ENCODE measurements at regions not wholly inside any gene's neighbourhood (a gene's known extent, or its start where the extent isn't known, plus 50 kb on each side); places are given as distances from the start of the nearest gene placed in this dataset.

DNA sequence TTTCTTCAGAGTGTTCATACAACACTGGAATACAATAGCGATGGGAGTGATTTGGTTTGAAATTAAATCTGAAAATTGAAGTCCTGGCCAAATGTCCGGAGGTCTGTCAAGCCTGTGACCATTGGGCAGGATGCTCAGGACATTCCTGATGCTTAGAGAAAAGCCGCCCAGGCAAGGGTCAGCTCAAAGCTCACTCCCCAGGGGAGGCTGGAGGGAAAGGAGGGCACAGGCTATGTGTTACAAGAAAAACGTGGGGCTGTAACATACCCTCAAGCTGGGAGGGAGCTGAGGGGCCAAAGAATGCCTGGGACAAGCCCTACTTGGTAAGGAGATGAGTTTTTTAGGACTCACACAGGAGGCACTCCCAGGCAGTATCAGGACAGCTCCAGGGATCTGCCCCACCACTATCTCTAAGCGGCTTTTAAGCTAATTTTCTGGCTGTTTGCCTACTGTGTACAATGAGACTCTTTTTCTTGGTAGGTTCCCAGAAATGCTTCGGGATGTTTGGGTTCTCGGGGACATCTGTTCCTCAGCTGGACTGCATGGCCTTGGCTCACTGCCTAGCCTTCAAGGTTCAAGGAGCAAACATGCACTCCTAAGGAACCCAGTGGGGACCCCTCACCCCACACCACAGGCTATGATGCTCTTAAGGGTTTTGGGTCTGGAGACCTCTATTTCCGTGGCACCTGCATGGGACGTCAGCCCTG, 500.1 kb downstream of the BRD1 start:
- DNase-seq (ENCODE audit: low read depth in 3 of 3): no peak

DNA sequence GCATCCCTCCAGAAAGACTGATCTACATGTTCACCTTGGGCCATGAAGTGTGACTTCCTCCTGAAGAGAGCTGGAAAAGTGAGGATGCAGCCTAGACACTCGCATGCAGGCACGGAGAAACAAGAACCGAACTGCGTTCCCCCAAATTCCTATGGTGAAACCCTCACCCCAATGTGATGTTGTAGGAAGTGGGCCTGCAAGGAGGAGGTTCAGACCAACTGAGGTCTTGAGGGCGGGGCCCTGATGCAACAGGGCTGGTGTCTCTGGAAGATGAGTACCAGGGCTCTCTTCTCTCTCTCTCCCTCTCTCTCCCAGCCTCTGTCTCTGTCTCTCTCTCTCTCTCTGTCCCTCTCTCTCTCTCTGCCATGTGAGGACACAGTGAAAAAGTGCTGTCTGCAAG, 501.1 kb downstream of the BRD1 start:
- no peak for DNase-seq (ENCODE audit: low read depth in 3 of 3)

DNA sequence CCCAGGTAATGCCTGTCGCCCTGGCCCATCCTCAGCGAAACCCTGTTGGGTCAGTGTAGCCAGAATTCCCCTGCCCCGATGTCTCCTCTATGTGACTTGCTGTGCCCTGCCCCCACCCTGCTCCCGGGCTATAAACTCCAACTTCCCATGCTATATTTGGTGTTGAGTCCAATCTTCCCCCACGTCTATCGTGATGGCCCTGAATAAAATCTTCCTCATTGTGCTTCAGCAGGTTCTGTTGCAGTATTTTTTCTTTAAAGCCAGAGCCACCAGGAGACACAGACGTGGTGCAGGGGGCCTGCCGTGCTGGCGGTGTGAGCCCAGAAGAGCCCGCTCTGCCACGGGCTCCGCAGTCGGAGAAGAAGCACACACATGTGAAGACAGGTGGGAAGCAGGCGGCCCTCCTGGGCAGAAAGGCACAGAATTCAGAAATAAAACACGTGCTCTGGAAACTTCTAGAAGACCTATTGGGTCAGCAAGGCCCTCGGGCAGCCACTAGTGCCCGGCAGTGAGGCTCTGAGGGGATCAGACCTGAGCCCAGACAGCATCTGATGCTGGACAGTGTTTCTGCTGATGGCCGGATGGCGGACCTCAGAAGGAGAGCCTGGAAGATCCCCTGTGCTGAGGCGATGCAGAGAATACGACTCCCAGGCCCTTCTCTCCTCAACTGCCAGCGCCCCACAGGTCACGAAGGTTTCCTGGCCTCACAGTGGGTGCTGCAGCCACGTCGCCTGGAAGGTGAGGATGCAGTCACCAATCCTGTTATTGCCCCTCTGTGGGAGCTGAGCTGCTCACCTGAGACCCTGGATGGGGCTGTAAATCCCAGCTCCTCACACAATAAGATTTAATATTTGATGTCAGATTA, 501.9 kb downstream of the BRD1 start:
- no peak for DNase-seq (ENCODE audit: low read depth in 3 of 3)

DNA sequence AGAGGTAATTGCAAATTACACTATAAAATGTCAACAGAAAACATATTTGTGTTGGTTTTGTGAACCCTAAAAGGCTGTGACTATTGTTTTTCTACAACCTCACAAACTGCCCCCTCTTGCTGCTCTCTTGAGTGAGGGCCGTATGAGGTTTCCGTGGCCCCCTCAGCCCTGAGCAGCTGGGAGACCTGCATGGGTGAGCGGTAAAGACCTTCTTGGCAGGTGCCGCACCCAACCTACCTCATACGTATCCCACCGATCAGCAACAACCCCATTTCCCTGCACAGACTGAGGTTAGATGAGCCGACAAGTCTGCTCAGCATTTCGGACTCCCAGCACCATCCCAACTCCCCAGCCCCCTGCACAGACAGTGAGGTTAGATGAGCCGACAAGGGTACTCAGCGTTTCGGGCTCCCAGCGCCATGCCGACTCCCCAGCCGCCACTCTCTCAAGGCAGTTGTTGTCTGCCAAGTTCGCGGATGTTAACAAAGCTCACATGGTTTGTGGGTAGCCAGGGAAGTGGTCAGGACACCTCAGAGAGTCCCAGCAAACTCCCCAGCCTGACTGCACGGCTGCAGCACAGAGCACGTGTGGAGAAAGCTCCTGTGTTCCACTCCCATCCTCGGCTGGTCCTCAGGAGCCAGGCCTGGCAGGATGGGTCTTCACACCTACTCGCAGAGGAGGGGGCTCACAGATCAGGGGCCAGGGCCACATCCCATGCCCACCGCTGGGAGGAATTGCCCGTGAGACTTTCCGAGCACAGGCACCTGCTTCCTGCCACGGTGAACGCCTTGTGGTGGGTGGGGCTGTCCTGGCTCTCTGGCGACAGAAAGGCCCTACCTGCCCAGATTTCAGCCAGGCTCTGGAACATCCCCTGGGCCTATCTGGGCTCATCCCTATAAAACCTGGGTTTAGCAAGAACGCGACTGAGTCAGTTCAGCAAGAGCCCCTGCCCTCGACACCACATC, 502.9 kb downstream of the BRD1 start:
- DNase-seq (ENCODE audit: low read depth in 3 of 3): no peak

DNA sequence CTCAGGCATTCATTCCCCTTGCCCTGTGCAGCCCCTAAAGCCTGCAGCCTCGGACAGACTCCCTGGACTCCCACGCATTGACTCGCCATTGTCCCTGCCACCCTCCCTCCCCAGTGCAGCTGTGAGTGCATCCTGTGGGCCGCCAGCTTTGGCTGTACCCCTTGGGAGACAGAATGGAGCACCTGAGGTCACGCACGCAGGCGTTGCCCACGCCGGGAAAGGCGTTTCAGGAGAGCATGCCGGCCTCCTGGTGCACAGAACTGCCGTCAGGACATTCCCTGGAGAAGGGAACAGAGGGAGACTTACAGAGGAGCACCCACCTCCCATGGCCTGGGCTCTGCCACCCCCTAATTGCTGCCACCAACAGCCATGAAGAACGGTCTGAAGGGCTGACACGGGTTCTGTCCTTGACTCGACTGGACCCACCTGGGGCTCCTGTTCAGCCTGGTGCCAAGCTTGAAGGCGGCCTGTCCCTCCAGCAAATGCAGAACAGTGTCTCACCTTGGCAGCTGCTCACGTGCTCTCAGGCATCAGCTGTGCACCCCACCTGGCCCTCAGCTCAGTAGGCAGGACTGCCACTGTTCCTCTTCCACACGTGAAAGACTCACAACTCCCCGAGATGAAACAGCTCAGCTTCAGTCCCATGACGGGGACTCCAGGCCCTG, 503.8 kb downstream of the BRD1 start:
- no peak for DNase-seq (ENCODE audit: low read depth in 3 of 3)

DNA sequence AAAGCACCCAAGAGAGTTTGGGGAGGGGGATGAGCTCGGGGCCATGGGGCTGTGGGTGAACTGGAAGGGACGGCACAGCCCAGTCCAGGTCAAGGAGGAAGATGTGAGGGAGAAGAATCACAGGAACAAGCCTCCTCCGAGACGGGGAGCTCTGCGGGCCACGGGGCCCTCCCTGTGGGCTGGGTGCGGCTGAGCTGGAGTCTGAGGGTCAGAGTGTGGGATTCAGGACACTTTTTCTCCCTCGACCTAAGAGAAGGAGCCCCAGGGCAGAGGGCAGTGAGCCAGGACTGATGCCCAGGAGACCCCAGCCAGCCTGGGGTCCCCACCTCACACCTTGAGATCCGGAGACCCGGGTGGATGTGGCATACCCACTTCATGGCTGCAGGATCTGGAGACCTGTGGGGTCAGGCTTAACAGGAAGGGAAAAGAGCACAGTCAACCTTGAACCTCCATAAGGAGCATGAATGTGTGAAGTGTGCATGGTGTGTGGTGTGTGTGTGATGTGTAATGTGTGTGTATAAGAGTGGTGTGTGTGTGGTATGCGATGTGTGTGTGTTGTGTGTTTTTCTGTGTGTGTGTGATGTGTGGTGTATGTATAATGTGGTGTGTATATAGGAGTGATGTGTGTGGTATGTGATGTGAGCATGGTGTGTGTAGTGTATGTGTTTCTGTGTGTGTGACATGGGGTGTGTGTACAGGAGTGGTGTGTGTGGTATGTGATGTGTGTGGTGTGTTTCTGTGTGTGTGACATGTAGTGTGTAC, 504.6 kb downstream of the BRD1 start:
- no peak for DNase-seq (ENCODE audit: low read depth in 3 of 3)

DNA sequence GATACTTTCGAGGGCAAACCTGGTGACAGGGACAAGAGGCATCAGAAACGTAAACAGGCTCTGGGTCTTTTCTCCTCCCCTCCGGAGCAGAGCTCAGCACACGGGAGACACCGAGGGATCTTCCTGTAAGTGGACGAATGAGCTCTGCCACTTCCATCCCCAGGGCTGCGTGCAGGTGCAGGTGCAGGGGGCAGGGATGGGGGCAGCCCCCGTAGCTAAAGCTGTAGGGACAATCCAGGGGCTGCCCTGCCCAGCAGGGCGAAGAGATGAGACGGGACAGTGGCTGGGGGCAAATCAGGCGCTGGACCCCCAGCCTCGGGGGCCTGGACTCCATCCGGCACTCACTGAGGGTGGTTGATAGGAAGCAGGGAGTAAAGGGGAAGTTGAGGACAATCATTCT, 505.4 kb downstream of the BRD1 start:
- no peak for DNase-seq (ENCODE audit: low read depth in 3 of 3)

DNA sequence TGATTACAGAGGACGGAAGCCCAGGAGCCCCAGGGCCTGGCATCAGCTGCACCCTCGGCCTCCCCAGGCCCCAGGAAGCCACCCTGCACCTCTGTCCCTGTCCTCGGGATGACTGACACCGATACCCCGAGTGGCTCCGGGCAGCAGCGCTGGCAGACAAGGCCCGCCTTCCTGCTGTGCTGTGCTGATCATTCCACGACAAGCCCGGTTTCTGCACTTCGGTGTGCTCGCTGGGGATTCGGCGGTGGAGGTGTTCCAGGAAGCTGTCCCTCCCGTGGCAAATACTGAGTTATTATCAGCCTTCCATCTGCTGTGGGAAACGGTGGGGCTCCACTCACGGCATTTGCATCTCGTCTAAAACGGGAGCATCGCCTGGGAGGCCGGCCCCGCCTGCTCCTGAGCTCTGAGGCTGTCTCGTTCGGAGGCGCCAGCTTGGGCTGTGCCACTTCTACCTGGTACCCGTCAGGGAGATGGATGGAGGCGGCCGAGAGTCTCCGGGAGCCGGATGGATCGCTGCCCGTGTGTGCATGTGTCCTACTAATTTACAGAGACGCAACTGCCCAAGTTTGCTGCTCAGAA, 506.1 kb downstream of the BRD1 start:
- DNase-seq (ENCODE audit: low read depth in 3 of 3): no peak

DNA sequence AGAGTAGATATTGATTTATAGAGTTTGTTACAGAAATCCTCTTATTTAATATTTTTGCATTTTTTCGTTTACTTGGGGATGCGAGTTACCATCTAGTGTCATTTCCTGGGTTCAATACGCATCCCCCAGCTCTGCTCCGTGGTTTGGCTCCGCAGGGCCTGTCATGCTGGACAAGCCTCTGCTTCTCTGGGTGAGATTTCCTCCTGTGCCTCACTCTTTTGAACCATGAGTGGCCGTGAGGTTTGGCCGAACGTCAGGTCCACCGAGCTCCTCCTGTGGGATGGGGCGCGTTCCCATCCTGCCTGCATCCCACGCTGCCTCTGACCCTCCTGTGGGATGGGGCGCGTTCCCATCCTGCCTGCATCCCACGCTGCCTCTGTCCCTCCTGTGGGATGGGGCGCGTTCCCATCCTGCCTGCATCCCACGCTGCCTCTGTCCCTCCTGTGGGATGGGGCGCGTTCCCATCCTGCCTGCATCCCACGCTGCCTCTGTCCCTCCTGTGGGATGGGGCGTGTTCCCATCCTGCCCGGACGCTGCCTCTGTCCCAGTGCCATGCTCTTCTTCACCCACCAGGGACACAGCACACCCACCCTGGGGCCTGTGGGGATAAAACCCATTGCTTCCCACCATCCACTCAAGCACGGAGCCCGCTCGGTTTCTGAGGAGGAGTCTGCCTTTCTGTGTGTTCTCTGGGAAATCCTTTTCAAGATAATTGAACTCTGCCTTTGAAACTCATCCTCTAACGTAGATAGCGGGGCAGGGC, 506.8 kb downstream of the BRD1 start:
- no peak for DNase-seq (ENCODE audit: low read depth in 3 of 3)

DNA sequence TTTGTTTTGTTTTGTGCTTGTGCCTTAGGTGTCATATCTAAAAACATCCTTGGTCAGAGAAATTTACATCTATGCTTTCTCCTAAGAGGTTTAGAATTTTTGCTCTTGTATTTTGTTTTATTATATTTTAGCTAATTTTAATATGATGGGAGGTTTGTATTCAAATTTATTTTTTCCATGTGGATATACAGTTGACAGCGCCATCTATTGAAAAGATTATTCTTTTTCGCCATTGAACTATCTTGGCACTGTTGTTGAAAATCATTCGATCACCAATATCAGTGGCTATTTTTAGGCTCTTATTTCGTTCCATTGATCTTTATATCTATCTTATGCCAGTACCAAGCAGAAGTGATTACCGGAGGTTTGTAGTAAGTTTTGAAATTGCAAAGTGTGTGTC, 510.3 kb downstream of the BRD1 start:
- no peak for DNase-seq (ENCODE audit: low read depth in 3 of 3)

DNA sequence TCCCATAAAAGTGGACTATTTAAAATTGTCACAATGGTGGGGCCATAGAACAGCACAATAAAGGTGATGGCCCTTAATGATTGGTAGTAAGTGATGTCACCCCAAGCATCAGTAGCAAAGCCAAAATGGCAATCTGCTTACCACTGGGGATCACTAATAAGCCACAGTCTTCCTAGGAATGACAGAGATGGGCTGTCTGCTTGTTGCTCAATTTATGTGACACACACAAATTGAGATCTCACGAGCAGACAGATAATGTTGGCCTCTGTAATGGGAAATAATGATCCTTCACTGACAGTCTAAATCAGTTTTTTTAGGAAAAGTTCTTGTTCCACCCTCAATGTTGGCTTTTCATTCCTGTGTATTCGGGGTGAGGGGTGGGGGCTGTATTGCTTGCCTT, 515.1 kb downstream of the BRD1 start:
- DNase-seq (ENCODE audit: low read depth in 3 of 3): no peak

DNA sequence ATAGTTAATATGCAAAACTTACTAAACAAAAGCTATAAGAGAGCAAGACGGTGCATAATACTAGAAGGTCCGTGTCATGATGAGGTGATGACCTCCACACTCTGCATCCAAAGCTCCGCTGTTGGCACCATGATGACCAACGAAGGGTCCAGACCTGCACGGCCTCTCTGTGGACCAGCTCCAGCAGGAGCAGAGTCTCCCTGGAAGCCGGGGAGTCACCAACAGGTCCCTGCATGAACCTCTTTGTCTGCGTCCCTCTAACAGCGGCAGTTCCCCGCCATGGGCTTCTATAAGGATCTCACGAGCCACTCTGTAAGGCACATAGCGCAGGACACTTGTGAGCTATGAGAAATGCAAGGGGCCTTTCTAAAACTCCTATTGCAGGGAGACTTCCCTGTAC, 517.3 kb downstream of the BRD1 start:
- DNase-seq (ENCODE audit: low read depth in 3 of 3): no peak

DNA sequence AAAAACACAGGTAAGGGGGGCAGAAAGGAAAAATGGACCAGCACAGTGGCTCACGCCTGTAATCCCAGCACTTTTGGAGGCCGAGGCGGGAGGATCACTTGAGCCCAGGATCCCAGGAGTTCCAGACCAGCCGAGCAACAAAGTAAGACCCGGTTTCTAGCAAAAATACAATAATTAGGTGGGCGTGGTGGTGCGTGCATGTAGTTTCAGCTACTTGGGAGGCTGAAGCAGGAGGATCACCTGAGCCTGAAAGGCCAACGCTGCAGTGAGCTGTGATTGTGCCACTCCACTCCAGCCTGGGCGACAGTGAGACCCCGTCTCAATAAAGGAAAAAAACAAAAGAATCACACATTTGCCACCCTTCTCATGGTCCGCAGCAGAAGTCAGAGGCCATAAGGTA, 519.4 kb downstream of the BRD1 start:
- no peak for DNase-seq (ENCODE audit: low read depth in 3 of 3)

DNA sequence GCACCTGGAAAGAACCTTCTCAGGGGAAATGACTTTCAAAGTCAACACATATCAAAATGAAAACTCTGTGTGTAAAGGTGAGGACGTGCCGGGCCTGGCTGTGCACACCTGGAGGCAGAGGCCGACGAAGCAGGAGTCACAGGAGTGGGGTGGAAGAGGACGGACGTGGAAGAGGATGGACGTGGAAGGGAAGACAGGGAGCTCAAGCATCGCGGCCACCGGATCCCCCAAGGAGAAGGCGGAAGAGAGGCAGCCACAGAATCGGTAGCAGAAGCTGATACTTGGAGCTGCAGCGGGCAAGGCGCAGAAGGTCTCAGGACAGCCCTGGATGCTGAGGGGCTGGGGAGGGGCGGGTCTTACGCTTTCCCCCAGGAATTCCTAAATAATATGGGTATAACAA, 519.8 kb downstream of the BRD1 start:
- DNase-seq (ENCODE audit: low read depth in 3 of 3): no peak

DNA sequence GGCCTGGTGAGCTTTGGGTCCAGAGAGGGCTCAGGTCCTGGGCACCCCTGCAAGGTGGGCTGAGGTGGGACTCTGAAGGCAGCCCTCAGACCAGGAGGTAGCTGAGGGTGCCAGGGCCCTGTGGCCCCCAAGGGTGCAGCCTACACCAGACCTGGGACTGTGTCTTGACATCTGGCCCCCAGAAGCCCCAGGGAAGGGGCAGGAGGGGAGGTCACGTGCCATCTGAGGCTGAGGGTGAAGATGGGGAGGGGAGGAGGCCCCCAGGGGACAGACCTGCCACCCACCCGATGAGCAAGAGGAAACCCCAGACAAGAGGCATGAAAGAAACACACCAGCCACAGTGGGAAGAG, 520.2 kb downstream of the BRD1 start:
- DNase-seq (ENCODE audit: low read depth in 3 of 3): no peak

DNA sequence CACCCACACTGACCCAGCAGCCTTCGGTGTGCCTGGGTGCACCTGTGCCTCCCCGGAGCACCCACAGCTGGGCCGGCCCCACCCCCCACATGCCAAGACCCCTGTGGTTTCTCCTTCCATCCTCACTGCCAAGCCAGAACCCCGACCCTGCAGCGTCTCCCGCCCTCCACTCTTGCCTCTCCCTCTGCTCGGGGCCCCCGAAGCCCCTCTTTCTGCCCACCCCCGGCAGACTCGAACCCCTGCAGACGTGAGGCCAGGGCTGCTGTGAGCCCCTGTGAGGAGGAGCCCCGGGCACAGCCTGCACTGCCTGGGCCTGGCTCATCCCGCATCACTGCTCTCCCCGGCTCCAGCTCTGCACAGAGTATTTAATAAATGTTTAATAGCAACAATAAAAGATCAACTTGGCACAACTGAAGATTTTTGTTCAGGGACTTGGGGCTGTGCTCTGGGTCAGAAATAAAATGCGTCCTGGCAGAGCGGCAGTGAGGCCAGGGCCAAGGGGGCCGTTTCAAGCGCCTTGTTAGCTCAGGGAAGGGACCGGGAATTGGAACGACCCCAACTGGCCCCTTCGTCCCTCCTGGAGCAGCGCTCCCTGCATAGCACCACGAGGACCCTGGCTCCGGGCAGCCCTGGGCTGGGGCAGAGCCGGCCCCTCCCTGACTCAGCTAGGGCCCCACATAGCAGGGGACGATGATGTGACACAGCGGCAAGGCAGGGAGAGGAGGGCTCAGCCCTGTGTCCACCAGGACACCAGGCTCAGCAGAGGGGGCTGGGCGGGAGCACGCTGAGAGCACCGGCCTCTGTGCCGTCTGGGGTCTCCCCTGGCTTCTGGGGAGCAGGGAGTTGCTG, 520.8 kb downstream of the BRD1 start:
- no peak for DNase-seq (ENCODE audit: low read depth in 3 of 3)

DNA sequence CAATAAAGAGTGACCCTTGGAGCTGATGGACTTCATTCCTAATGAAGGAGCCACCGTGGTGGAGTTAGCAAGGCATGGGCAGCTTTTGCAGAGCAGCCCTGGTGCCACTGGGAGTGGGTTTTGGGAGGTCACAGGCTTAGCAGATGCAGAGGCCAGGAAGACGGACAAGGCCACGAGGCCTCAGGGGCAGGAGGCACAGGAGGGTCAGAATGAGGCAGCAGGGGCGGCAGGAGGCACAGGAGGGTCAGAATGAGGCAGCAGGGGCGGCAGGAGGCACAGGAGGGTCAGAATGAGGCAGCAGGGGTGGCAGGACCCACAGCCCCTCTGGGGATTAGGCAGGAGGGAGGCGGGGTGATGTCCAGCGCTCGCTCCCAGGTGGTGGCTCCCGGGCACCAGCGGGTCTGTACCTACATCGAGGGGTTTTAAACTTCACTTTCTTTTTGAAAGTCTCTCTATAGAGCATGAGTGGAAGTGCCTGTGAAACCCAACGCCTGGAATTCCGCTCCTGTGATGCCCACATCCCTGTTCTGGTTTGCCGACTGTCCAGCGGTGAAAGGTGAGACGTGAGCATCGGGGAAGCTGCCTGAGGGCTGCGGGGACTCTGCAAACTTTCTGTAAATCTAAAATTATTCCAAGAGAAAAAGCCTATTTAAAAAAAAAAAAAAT, 521.6 kb downstream of the BRD1 start:
- DNase-seq (ENCODE audit: low read depth in 3 of 3): no peak

DNA sequence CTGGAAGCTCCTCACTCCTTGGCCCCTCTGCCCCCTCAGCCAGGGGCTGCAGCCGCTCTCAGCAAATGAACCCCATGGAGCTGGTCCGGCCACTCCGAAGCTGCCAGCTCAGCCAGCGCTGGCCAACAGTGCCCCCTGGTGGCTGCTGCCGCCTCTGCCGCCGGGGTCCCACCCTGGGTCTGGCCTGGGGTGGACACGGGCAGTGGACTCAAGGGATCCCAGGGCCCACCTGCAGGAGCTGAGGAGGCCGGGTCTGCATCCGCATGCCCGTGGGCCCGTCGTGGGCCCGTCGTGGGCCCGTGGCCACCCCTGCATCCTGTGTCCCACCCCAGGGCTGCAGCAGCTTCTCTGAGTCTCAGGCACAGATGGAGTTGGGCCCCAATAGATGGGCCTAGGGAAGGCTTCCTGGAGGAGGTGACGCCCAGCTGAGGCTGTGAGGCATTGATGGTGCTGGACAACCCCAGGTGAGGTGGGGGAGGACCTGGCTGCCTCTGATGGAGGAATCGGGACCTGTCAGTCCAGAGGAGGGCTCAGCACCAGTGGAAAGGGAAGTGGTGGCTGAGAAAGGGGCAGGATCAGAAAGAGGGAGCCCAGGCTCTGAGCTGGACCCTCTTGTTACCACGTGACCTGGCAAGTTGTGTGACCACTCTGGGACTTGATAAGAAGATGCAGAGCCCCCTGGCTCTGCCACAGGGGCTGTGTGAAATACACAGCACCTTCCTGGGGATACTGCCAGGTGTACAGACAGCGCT, 522.3 kb downstream of the BRD1 start:
- DNase-seq (ENCODE audit: low read depth in 3 of 3): peak; percentile 8 to 53 (median 18)
